ENCODE measurements at regions not wholly inside any gene's neighbourhood (a gene's known extent, or its start where the extent isn't known, plus 50 kb on each side); places are given as distances from the start of the nearest gene placed in this dataset.

DNA sequence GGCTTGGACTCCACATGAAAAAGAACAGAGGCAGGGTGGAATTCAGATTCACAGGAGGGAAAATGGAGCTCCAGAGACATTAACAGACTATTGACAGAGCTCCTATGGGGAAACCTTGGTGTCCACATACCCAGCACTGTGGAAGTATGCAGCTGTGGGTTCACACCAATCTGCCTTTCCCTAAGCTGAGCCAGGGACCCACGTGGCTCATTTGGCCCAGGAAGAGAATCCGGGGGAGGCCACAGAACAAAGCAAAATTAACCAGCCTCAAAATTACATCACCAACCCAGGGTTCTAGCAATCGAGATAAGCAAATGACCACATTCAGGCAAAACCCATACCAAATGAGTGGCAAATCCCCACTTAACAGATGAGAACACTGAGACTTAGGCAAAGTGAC is 105.8 kb upstream of the TWIST2 start:
- in situ Hi-C loops (cut with HindIII; ENCODE audit: low pct_unique_long_range_greater_than_20kb, low sequenced_read_pairs): no loop called here
- POLR2A ChIA-PET: no interaction called here
- CTCF ChIA-PET: no interaction called here

DNA sequence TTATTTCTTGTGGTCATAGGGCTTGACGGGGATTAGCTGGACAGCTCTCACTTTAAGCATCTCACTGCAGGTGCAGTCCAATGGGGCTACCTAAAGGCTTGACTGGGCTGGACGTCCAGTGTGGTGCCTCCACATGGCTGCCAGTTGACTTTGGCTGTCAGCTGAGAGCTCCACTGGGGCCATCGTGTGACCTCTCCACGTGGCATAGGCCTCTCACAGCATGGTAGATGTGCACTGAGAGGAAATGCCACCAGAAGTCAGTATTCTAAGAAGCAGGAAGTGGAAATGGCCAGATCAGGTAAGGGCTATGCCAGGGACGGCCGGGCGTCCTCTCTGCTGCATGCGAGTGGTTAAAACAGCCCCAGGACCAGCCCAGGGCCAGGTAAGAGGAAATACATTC is 105.2 kb upstream of the TWIST2 start:
- no TSS peak for BruUV-seq (replicated peaks)
- DNase-seq (ENCODE audit: low read depth, low spot score) (no peak), ATAC-seq (no peak)
- H3K9me3 ChIP-seq (ENCODE audit: control insufficient read depth, insufficient read depth, low read depth, low read length): 0 out of 2 replicates have a peak, but pooled peaks cover 1% of the 10 kb centered on the region
- no peaks in the 10 kb centered on the region for H3K4me1 ChIP-seq (ENCODE audit: control insufficient read depth, insufficient read depth, low read length)
- in situ Hi-C loops (cut with HindIII; ENCODE audit: low pct_unique_long_range_greater_than_20kb, low sequenced_read_pairs) (no loop called here), intact Hi-C loops (cut with micrococcal nuclease; ENCODE audit: unreplicated experiment) (no loop called here)
- TF ChIP-seq SIN3A (IDR thresholded peaks at IDR 0.05; ENCODE audit: borderline replicate concordance, insufficient read depth, low read depth, low read length) (no peak), TCF7L2 (IDR thresholded peaks at IDR 0.05; ENCODE audit: low read depth, low read length) (no peak), POLR2AphosphoS5 (IDR thresholded peaks at IDR 0.05; ENCODE audit: low read depth, low read length) (no peak)
- TF ChIP-seq, protein P1, sequence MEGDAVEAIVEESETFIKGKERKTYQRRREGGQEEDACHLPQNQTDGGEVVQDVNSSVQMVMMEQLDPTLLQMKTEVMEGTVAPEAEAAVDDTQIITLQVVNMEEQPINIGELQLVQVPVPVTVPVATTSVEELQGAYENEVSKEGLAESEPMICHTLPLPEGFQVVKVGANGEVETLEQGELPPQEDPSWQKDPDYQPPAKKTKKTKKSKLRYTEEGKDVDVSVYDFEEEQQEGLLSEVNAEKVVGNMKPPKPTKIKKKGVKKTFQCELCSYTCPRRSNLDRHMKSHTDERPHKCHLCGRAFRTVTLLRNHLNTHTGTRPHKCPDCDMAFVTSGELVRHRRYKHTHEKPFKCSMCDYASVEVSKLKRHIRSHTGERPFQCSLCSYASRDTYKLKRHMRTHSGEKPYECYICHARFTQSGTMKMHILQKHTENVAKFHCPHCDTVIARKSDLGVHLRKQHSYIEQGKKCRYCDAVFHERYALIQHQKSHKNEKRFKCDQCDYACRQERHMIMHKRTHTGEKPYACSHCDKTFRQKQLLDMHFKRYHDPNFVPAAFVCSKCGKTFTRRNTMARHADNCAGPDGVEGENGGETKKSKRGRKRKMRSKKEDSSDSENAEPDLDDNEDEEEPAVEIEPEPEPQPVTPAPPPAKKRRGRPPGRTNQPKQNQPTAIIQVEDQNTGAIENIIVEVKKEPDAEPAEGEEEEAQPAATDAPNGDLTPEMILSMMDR (IDR thresholded peaks at IDR 0.05): no peak
- TF ChIP-seq, protein P2, sequence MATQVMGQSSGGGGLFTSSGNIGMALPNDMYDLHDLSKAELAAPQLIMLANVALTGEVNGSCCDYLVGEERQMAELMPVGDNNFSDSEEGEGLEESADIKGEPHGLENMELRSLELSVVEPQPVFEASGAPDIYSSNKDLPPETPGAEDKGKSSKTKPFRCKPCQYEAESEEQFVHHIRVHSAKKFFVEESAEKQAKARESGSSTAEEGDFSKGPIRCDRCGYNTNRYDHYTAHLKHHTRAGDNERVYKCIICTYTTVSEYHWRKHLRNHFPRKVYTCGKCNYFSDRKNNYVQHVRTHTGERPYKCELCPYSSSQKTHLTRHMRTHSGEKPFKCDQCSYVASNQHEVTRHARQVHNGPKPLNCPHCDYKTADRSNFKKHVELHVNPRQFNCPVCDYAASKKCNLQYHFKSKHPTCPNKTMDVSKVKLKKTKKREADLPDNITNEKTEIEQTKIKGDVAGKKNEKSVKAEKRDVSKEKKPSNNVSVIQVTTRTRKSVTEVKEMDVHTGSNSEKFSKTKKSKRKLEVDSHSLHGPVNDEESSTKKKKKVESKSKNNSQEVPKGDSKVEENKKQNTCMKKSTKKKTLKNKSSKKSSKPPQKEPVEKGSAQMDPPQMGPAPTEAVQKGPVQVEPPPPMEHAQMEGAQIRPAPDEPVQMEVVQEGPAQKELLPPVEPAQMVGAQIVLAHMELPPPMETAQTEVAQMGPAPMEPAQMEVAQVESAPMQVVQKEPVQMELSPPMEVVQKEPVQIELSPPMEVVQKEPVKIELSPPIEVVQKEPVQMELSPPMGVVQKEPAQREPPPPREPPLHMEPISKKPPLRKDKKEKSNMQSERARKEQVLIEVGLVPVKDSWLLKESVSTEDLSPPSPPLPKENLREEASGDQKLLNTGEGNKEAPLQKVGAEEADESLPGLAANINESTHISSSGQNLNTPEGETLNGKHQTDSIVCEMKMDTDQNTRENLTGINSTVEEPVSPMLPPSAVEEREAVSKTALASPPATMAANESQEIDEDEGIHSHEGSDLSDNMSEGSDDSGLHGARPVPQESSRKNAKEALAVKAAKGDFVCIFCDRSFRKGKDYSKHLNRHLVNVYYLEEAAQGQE (IDR thresholded peaks at IDR 0.05; ENCODE audit: insufficient read depth in 1 of 2, low read depth in 2 of 2, low read length in 1 of 2): no peak
- no peak overlapping the region for H3K4me3 ChIP-seq (ENCODE audit: low read depth in 2 of 2, low read length in 2 of 2)
- ChIA-PET CTCF (no interaction called here), POLR2A (no interaction called here)
- no peaks in the 10 kb centered on the region for H3K27me3 ChIP-seq (ENCODE audit: control insufficient read depth, insufficient read depth, low read length)
- H3K27ac ChIP-seq (ENCODE audit: low read length): no peak overlapping the region
- H3K36me3 ChIP-seq (ENCODE audit: control insufficient read depth, insufficient read depth, low read length): no peaks in the 10 kb centered on the region

More for the DNA sequence above, 105.8 kb upstream of the TWIST2 start:
- H3K36me3 ChIP-seq (ENCODE audit: control insufficient read depth, insufficient read depth, low read length): no peaks in the 10 kb centered on the region
- ATAC-seq: no peak
- intact Hi-C loops (cut with micrococcal nuclease; ENCODE audit: unreplicated experiment): no loop called here
- no peak overlapping the region for H3K4me3 ChIP-seq (ENCODE audit: low read depth in 2 of 2, low read length in 2 of 2)
- DNase-seq (ENCODE audit: low read depth, low spot score): no peak
- BruUV-seq (replicated peaks): no TSS peak
- H3K4me1 ChIP-seq (ENCODE audit: control insufficient read depth, insufficient read depth, low read length): no peaks in the 10 kb centered on the region
- no peak overlapping the region for H3K27ac ChIP-seq (ENCODE audit: low read length)
- TF ChIP-seq SIN3A (IDR thresholded peaks at IDR 0.05; ENCODE audit: borderline replicate concordance, insufficient read depth, low read depth, low read length) (no peak), POLR2AphosphoS5 (IDR thresholded peaks at IDR 0.05; ENCODE audit: low read depth, low read length) (no peak), TCF7L2 (IDR thresholded peaks at IDR 0.05; ENCODE audit: low read depth, low read length) (no peak)
- TF ChIP-seq, protein P1 (IDR thresholded peaks at IDR 0.05): no peak
- TF ChIP-seq, protein P2 (IDR thresholded peaks at IDR 0.05; ENCODE audit: insufficient read depth in 1 of 2, low read depth in 2 of 2, low read length in 1 of 2): no peak
- H3K27me3 ChIP-seq (ENCODE audit: control insufficient read depth, insufficient read depth, low read length): no peaks in the 10 kb centered on the region
- H3K9me3 ChIP-seq (ENCODE audit: control insufficient read depth, insufficient read depth, low read depth, low read length): 0 out of 2 replicates have a peak, but pooled peaks cover 7% of the 10 kb centered on the region
